ENCODE measurements at regions not wholly inside any gene's neighbourhood (a gene's known extent, or its start where the extent isn't known, plus 50 kb on each side); places are given as distances from the start of the nearest gene placed in this dataset.
A peak's percentile ranks its signal among the peaks of the same experiment; 100 is the strongest.

DNA sequence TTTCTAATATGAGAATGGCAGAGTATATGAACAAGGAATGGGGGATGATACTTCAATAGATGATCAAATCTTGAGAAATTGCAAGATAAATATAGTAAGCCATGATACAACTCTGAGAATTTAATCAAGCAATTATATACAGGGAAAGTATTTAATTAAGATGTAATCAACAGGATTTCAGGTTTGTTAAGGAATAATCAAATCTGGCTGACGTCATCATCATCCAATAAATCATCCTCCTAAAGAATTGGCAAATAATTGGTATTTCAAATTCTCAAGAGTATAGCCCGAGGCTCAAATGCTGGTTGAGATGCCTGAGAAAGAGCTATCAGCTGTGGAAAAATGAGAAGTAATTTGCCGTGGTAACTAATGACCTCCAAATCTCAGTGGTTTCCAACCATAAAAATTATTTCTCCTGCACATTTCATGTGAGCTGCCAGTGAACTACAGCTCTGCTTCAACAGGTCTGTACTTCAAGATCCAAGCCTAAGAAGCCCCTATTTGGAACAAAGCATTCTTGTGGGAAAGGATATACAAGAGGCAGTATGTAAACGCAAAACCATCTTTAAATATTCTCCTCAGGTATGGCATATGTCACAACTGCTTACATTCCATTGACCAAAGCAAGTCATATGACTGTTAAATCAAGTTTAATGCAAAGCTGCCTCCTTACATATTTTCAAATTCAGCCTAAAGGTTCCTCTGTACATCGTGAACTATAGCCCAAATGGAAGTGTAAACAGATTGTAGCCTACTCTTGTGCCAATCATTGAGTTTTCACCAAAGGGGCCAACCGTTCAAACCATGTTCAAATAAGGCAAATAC, 503.0 kb downstream of the KIF20B start:
- Histone ChIP-seq H3K4me1 (ENCODE audit: insufficient read depth, low read length) (no peaks in the 10 kb centered on the region), H3K9ac (ENCODE audit: low read length) (no peak overlapping the region), H3K79me2 (ENCODE audit: insufficient read depth, low read length) (no peaks in the 10 kb centered on the region), H3K4me3 (ENCODE audit: insufficient read depth, low read depth, low read length) (no peak overlapping the region), H3K36me3 (ENCODE audit: insufficient read depth, low read length) (no peaks in the 10 kb centered on the region), H3K27ac (ENCODE audit: low read depth, low read length) (no peak overlapping the region), H2AFZ (ENCODE audit: low read depth, low read length) (no peak overlapping the region), H3K27me3 (ENCODE audit: insufficient read depth, low read length) (no peaks in the 10 kb centered on the region), H3K4me2 (ENCODE audit: low read length) (no peak overlapping the region), H4K20me1 (ENCODE audit: insufficient read depth, low read length) (no peaks in the 10 kb centered on the region), H3K9me3 (ENCODE audit: insufficient read depth, low read depth, low read length) (no peaks in the 10 kb centered on the region)
- Mint-ChIP-seq H3K27ac (ENCODE audit: unreplicated experiment) (no peak overlapping the region), H3K27me3 (ENCODE audit: low read depth, unreplicated experiment) (no peaks in the 10 kb centered on the region), H3K9me3 (ENCODE audit: unreplicated experiment) (no peaks in the 10 kb centered on the region), H3K4me3 (ENCODE audit: unreplicated experiment) (no peak overlapping the region), H3K36me3 (ENCODE audit: low read depth, unreplicated experiment) (no peaks in the 10 kb centered on the region), H3K4me1 (ENCODE audit: low read depth, unreplicated experiment) (no peaks in the 10 kb centered on the region)
- DNase-seq (ENCODE audit: low read depth) (peak; percentile 54), FAIRE-seq (no peak)
- TF ChIP-seq EZH2 (IDR thresholded peaks at IDR 0.05; ENCODE audit: insufficient read depth, low read length): no peak
- TF ChIP-seq, protein P1, sequence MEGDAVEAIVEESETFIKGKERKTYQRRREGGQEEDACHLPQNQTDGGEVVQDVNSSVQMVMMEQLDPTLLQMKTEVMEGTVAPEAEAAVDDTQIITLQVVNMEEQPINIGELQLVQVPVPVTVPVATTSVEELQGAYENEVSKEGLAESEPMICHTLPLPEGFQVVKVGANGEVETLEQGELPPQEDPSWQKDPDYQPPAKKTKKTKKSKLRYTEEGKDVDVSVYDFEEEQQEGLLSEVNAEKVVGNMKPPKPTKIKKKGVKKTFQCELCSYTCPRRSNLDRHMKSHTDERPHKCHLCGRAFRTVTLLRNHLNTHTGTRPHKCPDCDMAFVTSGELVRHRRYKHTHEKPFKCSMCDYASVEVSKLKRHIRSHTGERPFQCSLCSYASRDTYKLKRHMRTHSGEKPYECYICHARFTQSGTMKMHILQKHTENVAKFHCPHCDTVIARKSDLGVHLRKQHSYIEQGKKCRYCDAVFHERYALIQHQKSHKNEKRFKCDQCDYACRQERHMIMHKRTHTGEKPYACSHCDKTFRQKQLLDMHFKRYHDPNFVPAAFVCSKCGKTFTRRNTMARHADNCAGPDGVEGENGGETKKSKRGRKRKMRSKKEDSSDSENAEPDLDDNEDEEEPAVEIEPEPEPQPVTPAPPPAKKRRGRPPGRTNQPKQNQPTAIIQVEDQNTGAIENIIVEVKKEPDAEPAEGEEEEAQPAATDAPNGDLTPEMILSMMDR (IDR thresholded peaks at IDR 0.05; ENCODE audit: insufficient read depth, low read depth, low read length): no peak

DNA sequence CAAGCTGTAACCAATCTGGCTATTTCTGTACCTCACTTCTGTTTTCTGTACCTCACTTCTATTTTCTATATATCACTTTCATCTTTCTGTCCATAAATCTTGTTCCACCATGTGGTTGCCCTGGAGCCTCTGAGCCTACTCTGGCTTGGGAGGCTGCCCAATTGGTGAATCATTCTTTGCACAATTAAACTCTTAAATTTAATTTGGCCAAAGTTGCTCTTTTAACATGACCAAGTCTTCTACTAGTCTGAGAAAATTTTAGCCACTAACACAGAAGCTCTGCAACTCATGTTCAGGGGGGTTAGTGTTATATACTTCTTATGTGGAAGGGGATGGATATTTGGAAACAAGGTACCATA, 503.5 kb downstream of the KIF20B start:
- Histone ChIP-seq H3K79me2 (ENCODE audit: insufficient read depth, low read length) (no peaks in the 10 kb centered on the region), H3K4me3 (ENCODE audit: insufficient read depth, low read depth, low read length) (no peak overlapping the region), H3K27me3 (ENCODE audit: insufficient read depth, low read length) (no peaks in the 10 kb centered on the region), H3K36me3 (ENCODE audit: insufficient read depth, low read length) (no peaks in the 10 kb centered on the region), H3K9me3 (ENCODE audit: insufficient read depth, low read depth, low read length) (no peaks in the 10 kb centered on the region), H3K4me1 (ENCODE audit: insufficient read depth, low read length) (no peaks in the 10 kb centered on the region), H2AFZ (ENCODE audit: low read depth, low read length) (no peak overlapping the region), H3K9ac (ENCODE audit: low read length) (no peak overlapping the region), H3K4me2 (ENCODE audit: low read length) (no peak overlapping the region), H4K20me1 (ENCODE audit: insufficient read depth, low read length) (no peaks in the 10 kb centered on the region), H3K27ac (ENCODE audit: low read depth, low read length) (no peak overlapping the region)
- no peak for FAIRE-seq
- Mint-ChIP-seq H3K4me1 (ENCODE audit: low read depth, unreplicated experiment) (no peaks in the 10 kb centered on the region), H3K9me3 (ENCODE audit: unreplicated experiment) (no peaks in the 10 kb centered on the region), H3K27me3 (ENCODE audit: low read depth, unreplicated experiment) (no peaks in the 10 kb centered on the region), H3K27ac (ENCODE audit: unreplicated experiment) (no peak overlapping the region), H3K36me3 (ENCODE audit: low read depth, unreplicated experiment) (no peaks in the 10 kb centered on the region), H3K4me3 (ENCODE audit: unreplicated experiment) (no peak overlapping the region)
- peak; percentile 84 for DNase-seq (ENCODE audit: low read depth)
- TF ChIP-seq EZH2 (IDR thresholded peaks at IDR 0.05; ENCODE audit: insufficient read depth, low read length): no peak
- TF ChIP-seq, protein P1 (IDR thresholded peaks at IDR 0.05; ENCODE audit: insufficient read depth, low read depth, low read length): no peak

DNA sequence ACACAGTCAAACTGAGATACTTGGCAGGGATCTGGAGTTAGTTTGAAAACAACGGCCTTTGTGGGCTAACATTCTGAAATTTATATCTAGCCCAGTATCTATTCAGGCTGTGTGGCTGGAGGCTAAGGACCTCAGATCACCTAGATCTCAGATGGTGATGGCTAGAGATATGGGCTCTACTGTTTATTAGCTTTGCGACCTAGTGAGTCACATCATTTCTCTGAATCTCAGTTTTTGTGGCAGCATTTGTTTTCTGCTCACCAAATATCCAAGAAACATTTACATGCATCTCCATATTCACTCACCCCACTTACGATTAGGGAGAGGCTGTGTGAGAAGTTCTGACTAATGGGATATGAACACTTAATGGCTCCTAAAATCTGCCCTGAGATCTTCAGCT, 503.9 kb downstream of the KIF20B start:
- Mint-ChIP-seq H3K27me3 (ENCODE audit: low read depth, unreplicated experiment) (no peaks in the 10 kb centered on the region), H3K4me3 (ENCODE audit: unreplicated experiment) (no peak overlapping the region), H3K4me1 (ENCODE audit: low read depth, unreplicated experiment) (no peaks in the 10 kb centered on the region), H3K9me3 (ENCODE audit: unreplicated experiment) (no peaks in the 10 kb centered on the region), H3K36me3 (ENCODE audit: low read depth, unreplicated experiment) (no peaks in the 10 kb centered on the region), H3K27ac (ENCODE audit: unreplicated experiment) (no peak overlapping the region)
- Histone ChIP-seq H2AFZ (ENCODE audit: low read depth, low read length) (no peak overlapping the region), H3K27me3 (ENCODE audit: insufficient read depth, low read length) (no peaks in the 10 kb centered on the region), H3K4me2 (ENCODE audit: low read length) (no peak overlapping the region), H3K9ac (ENCODE audit: low read length) (no peak overlapping the region), H3K4me3 (ENCODE audit: insufficient read depth, low read depth, low read length) (no peak overlapping the region), H3K36me3 (ENCODE audit: insufficient read depth, low read length) (no peaks in the 10 kb centered on the region), H3K27ac (ENCODE audit: low read depth, low read length) (no peak overlapping the region), H4K20me1 (ENCODE audit: insufficient read depth, low read length) (no peaks in the 10 kb centered on the region), H3K9me3 (ENCODE audit: insufficient read depth, low read depth, low read length) (no peaks in the 10 kb centered on the region), H3K79me2 (ENCODE audit: insufficient read depth, low read length) (no peaks in the 10 kb centered on the region), H3K4me1 (ENCODE audit: insufficient read depth, low read length) (no peaks in the 10 kb centered on the region)
- FAIRE-seq: no peak
- DNase-seq (ENCODE audit: low read depth): no peak
- TF ChIP-seq, protein P1 (IDR thresholded peaks at IDR 0.05; ENCODE audit: insufficient read depth, low read depth, low read length): no peak
- TF ChIP-seq EZH2 (IDR thresholded peaks at IDR 0.05; ENCODE audit: insufficient read depth, low read length): no peak
